ENCODE measurements at regions not wholly inside any gene's neighbourhood (a gene's known extent, or its start where the extent isn't known, plus 50 kb on each side); places are given as distances from the start of the nearest gene placed in this dataset.
A peak's percentile ranks its signal among the peaks of the same experiment; 100 is the strongest.

- Histone ChIP-seq H3K36me3 (no peaks in the 10 kb centered on the region), H3K27ac (no peak overlapping the region), H3K27me3 (replicated peaks in 1 of 7) (peaks cover 0 to 51% (median 6%) of the 10 kb centered on the region in 7 donors), H3K9me3 (no peaks in the 10 kb centered on the region), H3K4me3 (no peak overlapping the region), H3K4me1 (no peaks in the 10 kb centered on the region)
- 84 to 89% (median 86%) methylated on average over 5 of the region's 5 CpGs for WGBS, 5 donors
- TF ChIP-seq CTCF (IDR thresholded peaks at IDR 0.05 in 8 of 11, conservative IDR thresholded peaks at IDR 0.05 in 3 of 11), result no peak
- no peak for TF ChIP-seq POLR2A (IDR thresholded peaks at IDR 0.05)
- intact Hi-C loops (cut with DNase I; ENCODE audit: low total_unique reads), result no loop called here
- peak; percentile 27 for DNase-seq
Observed at GRCh38 chr1:30048905-30049304, 674.5 kb downstream of the MATN1 start.

GRCh38 chr1:30047576-30047975, 675.8 kb downstream of the MATN1 start:
- 57 to 99% (median 73%) methylated on average over 3 of the region's 3 CpGs for WGBS, 5 donors

GRCh38 chr1:30046751-30047150, 676.6 kb downstream of the MATN1 start:
- WGBS, 5 donors, result 77 to 95% (median 83%) methylated on average over 6 to 10 of the region's 10 CpGs
- H3K4me1 ChIP-seq, result no peaks in the 10 kb centered on the region
- TF ChIP-seq CTCF (IDR thresholded peaks at IDR 0.05 in 8 of 11, conservative IDR thresholded peaks at IDR 0.05 in 3 of 11) (no peak), POLR2AphosphoS5 (IDR thresholded peaks at IDR 0.05) (no peak), POLR2A (IDR thresholded peaks at IDR 0.05) (no peak)
- peak; percentile 48 for DNase-seq
- H3K9me3 ChIP-seq, result peaks cover 0 to 18% (median 14%) of the 10 kb centered on the region in 8 donors
- no peak overlapping the region for H3K27ac ChIP-seq
- intact Hi-C loops (cut with DNase I; ENCODE audit: low total_unique reads), result no loop called here
- no peaks in the 10 kb centered on the region for H3K36me3 ChIP-seq
- H3K4me3 ChIP-seq, result no peak overlapping the region
- peaks cover 0 to 29% (median 3%) of the 10 kb centered on the region in 7 donors for H3K27me3 ChIP-seq (replicated peaks in 1 of 7)

More at GRCh38 chr1:30047576-30047975, 675.8 kb downstream of the MATN1 start:
- H3K4me3 ChIP-seq, result no peak overlapping the region
- H3K4me1 ChIP-seq, result no peaks in the 10 kb centered on the region
- DNase-seq, result peak; percentile 39
- intact Hi-C loops (cut with DNase I; ENCODE audit: low total_unique reads), result no loop called here
- TF ChIP-seq POLR2A (IDR thresholded peaks at IDR 0.05) (no peak), POLR2AphosphoS5 (IDR thresholded peaks at IDR 0.05) (no peak), CTCF (IDR thresholded peaks at IDR 0.05 in 8 of 11, conservative IDR thresholded peaks at IDR 0.05 in 3 of 11) (no peak)
- H3K36me3 ChIP-seq, result no peaks in the 10 kb centered on the region
- peaks cover 0 to 37% (median 6%) of the 10 kb centered on the region in 7 donors for H3K27me3 ChIP-seq (replicated peaks in 1 of 7)
- peaks cover 0 to 10% (median 9%) of the 10 kb centered on the region in 8 donors for H3K9me3 ChIP-seq
- H3K27ac ChIP-seq, result no peak overlapping the region

GRCh38 chr1:30045304-30046090, 677.9 kb downstream of the MATN1 start:
- DNase-seq, result peak; percentile 46
- H3K36me3 ChIP-seq, result no peaks in the 10 kb centered on the region
- intact Hi-C loops (cut with DNase I; ENCODE audit: low total_unique reads), result no loop called here
- H3K9me3 ChIP-seq, result peaks cover 0 to 19% (median 14%) of the 10 kb centered on the region in 8 donors
- 73 to 92% (median 84%) methylated on average over 3 to 4 of the region's 4 CpGs for WGBS, 5 donors
- H3K27ac ChIP-seq, result no peak overlapping the region
- TF ChIP-seq POLR2A (IDR thresholded peaks at IDR 0.05), result no peak
- no peak for TF ChIP-seq POLR2AphosphoS5 (IDR thresholded peaks at IDR 0.05)
- H3K27me3 ChIP-seq (replicated peaks in 1 of 7), result peaks cover 0 to 25% (median 3%) of the 10 kb centered on the region in 7 donors
- H3K4me3 ChIP-seq, result no peak overlapping the region
- no peaks in the 10 kb centered on the region for H3K4me1 ChIP-seq

All from spleen (tissue), 11 donors.